IMR-90 (cell line): ENCODE measurements at regions not wholly inside any gene's neighbourhood (a gene's known extent, or its start where the extent isn't known, plus 50 kb on each side); places are given as distances from the start of the nearest gene placed in this dataset.

Source experiments
- ATAC-seq: fragments of 200-7000 bp; cut with Tn5 transposase; 2 replicates; pipeline ENCODE4 v1.9.1; 2020; ENCODE audit warnings: low read depth, mild to moderate bottlenecking, moderate library complexity
- BruUV-seq: library from RNA; stranded (reverse); fragments of 400-500 nt; replicated peaks from 2 replicates; lab custom pipeline; 2021; lab: Mats Ljungman, UMichigan
- CTCF ChIA-PET: fragments of 300-600 bp; formaldehyde crosslinking; extraction: SDS; loops from one replicate; lab custom pipeline; 2021; ENCODE audit warnings: antibody characterized with exemption; lab: Yijun Ruan, JAX
- POLR2A ChIA-PET: fragments of 300-600 bp; sonication (Branson Sonifier 250); formaldehyde crosslinking; loops from one replicate; lab custom pipeline; 2022; ENCODE audit warnings: antibody characterized with exemption; ENCODE audit not compliant: unreplicated experiment; lab: Charles Lee
- DNase-seq: peaks from one replicate; pipeline ENCODE4 v3.0.0; 2013
- H2AFZ ChIP-seq: replicated peaks from 2 replicates; pipeline ENCODE3; 2013; ENCODE audit warnings: low read length, mild to moderate bottlenecking; ENCODE audit not compliant: poor library complexity
- H2AK5ac ChIP-seq: 2 replicates; pipeline ENCODE4 v1.6.1; 2013; ENCODE audit warnings: low read depth, low read length, inconsistent platforms
- H2AK9ac ChIP-seq: replicated peaks from 2 replicates; pipeline ENCODE3; 2013; ENCODE audit warnings: mild to moderate bottlenecking, low read depth, low read length, moderate library complexity; ENCODE audit not compliant: poor library complexity
- H2BK120ac ChIP-seq: 2 replicates; pipeline ENCODE4 v1.6.1; 2013; ENCODE audit warnings: low read depth, low read length, inconsistent platforms
- H2BK15ac ChIP-seq: 3 replicates; pipeline ENCODE4 v1.6.1; 2013; ENCODE audit warnings: low read depth, low read length, inconsistent platforms
- H2BK20ac ChIP-seq: 2 replicates; pipeline ENCODE4 v1.6.1; 2013; ENCODE audit warnings: low read depth, mild to moderate bottlenecking, inconsistent platforms, low read length, moderate library complexity
- H2BK5ac ChIP-seq: 2 replicates; pipeline ENCODE4 v1.6.1; 2013; ENCODE audit warnings: mild to moderate bottlenecking, low read depth, low read length, inconsistent platforms; ENCODE audit not compliant: poor library complexity, severe bottlenecking
- H3K14ac ChIP-seq: replicated peaks from 2 replicates; pipeline ENCODE4 v1.6.1; 2013; ENCODE audit warnings: low read depth, low read length, inconsistent platforms
- H3K18ac ChIP-seq: 2 replicates; pipeline ENCODE4 v1.6.1; 2013; ENCODE audit warnings: low read depth, low read length, control low read depth
- H3K23ac ChIP-seq: 2 replicates; pipeline ENCODE4 v1.6.1; 2013; ENCODE audit warnings: low read depth, low read length, inconsistent platforms
- H3K27ac ChIP-seq: 2 replicates; pipeline ENCODE4 v1.5.1; 2013; ENCODE audit warnings: mild to moderate bottlenecking, control low read depth, low read length; ENCODE audit not compliant: insufficient read depth
- H3K27me3 ChIP-seq: 2 replicates; pipeline ENCODE4 v1.6.1; 2013; ENCODE audit warnings: low read length; ENCODE audit not compliant: control insufficient read depth, insufficient read depth
- H3K36me3 ChIP-seq: 2 replicates; pipeline ENCODE4 v1.6.1; 2013; ENCODE audit warnings: low read length, mixed read lengths; ENCODE audit not compliant: control insufficient read depth, insufficient read depth
- H3K4ac ChIP-seq: 2 replicates; pipeline ENCODE4 v1.6.1; 2013; ENCODE audit warnings: low read depth, low read length, inconsistent platforms
- H3K4me1 ChIP-seq: 2 replicates; pipeline ENCODE4 v1.6.1; 2013; ENCODE audit warnings: low read length, mixed read lengths; ENCODE audit not compliant: control insufficient read depth, insufficient read depth
- H3K4me2 ChIP-seq: 2 replicates; pipeline ENCODE4 v1.6.1; 2013; ENCODE audit warnings: low read depth, mild to moderate bottlenecking, control low read depth, low read length, moderate library complexity
- H3K4me3 ChIP-seq: 2 replicates; pipeline ENCODE4 v1.5.1; 2013; ENCODE audit warnings: low read depth, mild to moderate bottlenecking, control low read depth, low read length, moderate library complexity; ENCODE audit not compliant: insufficient read depth
- H3K56ac ChIP-seq: 2 replicates; pipeline ENCODE4 v1.6.1; 2013; ENCODE audit warnings: low read length, inconsistent platforms; ENCODE audit not compliant: insufficient read depth; ENCODE audit errors: extremely low read depth
- H3K79me1 ChIP-seq, 2 experiments: 2 replicates each; pipeline ENCODE4 v1.6.1; 2013; ENCODE audit warnings: low read length in 2 of 2, inconsistent platforms in 1 of 2, low read depth in 1 of 2
- H3K9ac ChIP-seq: 2 replicates; pipeline ENCODE4 v1.6.1; 2013; ENCODE audit warnings: low read depth, low read length, control low read depth
- H3K9me1 ChIP-seq: 2 replicates; pipeline ENCODE4 v1.6.1; 2013; ENCODE audit warnings: low read length, inconsistent platforms; ENCODE audit not compliant: insufficient read depth
- H3K9me3 ChIP-seq: 2 replicates; pipeline ENCODE4 v1.6.1; 2013; ENCODE audit warnings: low read length; ENCODE audit not compliant: control insufficient read depth, insufficient read depth
- H4K20me1 ChIP-seq: 2 replicates; pipeline ENCODE4 v1.6.1; 2013; ENCODE audit warnings: low read length, inconsistent platforms; ENCODE audit not compliant: insufficient read depth
- H4K5ac ChIP-seq: 2 replicates; pipeline ENCODE4 v1.6.1; 2013; ENCODE audit warnings: mild to moderate bottlenecking, low read depth, low read length, control low read depth
- H4K8ac ChIP-seq, 2 experiments: 2 replicates each; pipeline ENCODE4 v1.6.1; 2013; ENCODE audit warnings: low read depth in 2 of 2, low read length in 2 of 2, control low read depth in 1 of 2, inconsistent platforms in 1 of 2
- H4K91ac ChIP-seq: 2 replicates; pipeline ENCODE4 v1.6.1; 2013; ENCODE audit warnings: low read depth, low read length, inconsistent platforms; ENCODE audit not compliant: insufficient read depth
- BHLHE40 ChIP-seq: fragments of 150-350 bp; IDR thresholded peaks from 2 replicates; pipeline ENCODE4 v1.6.1; 2016; ENCODE audit warnings: mild to moderate bottlenecking, low read depth, low read length
- CEBPB ChIP-seq: IDR thresholded peaks from 2 replicates; pipeline ENCODE4 v1.6.1; 2012; ENCODE audit warnings: low read depth, low read length, improper control_type of control experiment
- CHD1 ChIP-seq: IDR thresholded peaks from 2 replicates; pipeline ENCODE4 v1.6.1; 2012; ENCODE audit warnings: low read depth, low read length, improper control_type of control experiment
- FOS ChIP-seq: fragments of 150-350 bp; IDR thresholded peaks from 2 replicates; pipeline ENCODE4 v1.6.1; 2016; ENCODE audit warnings: low read depth, low read length
- MAFK ChIP-seq: IDR thresholded peaks from 2 replicates; pipeline ENCODE4 v1.6.1; 2012; ENCODE audit warnings: low read depth, low read length, improper control_type of control experiment
- MAZ ChIP-seq: IDR thresholded peaks from 2 replicates; pipeline ENCODE4 v1.6.1; 2012; ENCODE audit warnings: low read depth, mild to moderate bottlenecking, low read length, improper control_type of control experiment, moderate library complexity, borderline replicate concordance
- MXI1 ChIP-seq: IDR thresholded peaks from 2 replicates; pipeline ENCODE4 v1.6.1; 2012; ENCODE audit warnings: low read depth, mild to moderate bottlenecking, low read length, moderate library complexity, borderline replicate concordance
- NFE2L2 ChIP-seq: fragments of 150-350 bp; IDR thresholded peaks from 2 replicates; pipeline ENCODE4 v1.6.1; 2016; ENCODE audit warnings: low read depth, mild to moderate bottlenecking, low read length
- POLR2A ChIP-seq: IDR thresholded peaks from 2 replicates; pipeline ENCODE4 v1.6.1; 2012; ENCODE audit warnings: mild to moderate bottlenecking, low read depth, low read length
- RAD21 ChIP-seq: IDR thresholded peaks from 2 replicates; pipeline ENCODE4 v1.6.1; 2012; ENCODE audit warnings: low read length, improper control_type of control experiment
- RCOR1 ChIP-seq: IDR thresholded peaks from 2 replicates; pipeline ENCODE4 v1.6.1; 2012; ENCODE audit warnings: mild to moderate bottlenecking, low read length, improper control_type of control experiment; ENCODE audit not compliant: insufficient replicate concordance
- RFX5 ChIP-seq: IDR thresholded peaks from 2 replicates; pipeline ENCODE4 v1.8.0; 2012; ENCODE audit warnings: low read depth, mild to moderate bottlenecking, low read length, moderate library complexity
- SMC3 ChIP-seq: fragments of 150-350 bp; IDR thresholded peaks from 2 replicates; pipeline ENCODE4 v1.6.1; 2016; ENCODE audit warnings: low read depth, mild to moderate bottlenecking, antibody characterized with exemption, low read length, moderate library complexity
- WGBS, 2 experiments: methylation state at CpG; one replicate each; pipeline versions ENCODE4 v1.1.5 to v1.1.7; 2013; ENCODE audit warnings: missing lambda C conversion rate in 2 of 2; ENCODE audit not compliant: insufficient read length in 1 of 2; ENCODE audit errors: extremely low coverage in 2 of 2; 5-methylcytosine and 5-hydroxymethylcytosine counted together
- dilution Hi-C: fragments of 300-500 bp; cut with HindIII; formaldehyde crosslinking; loops from one replicate; pipeline ENCODE4 v1.14.3; 2018; ENCODE audit warnings: low sequenced_read_pairs; ENCODE audit not compliant: unreplicated experiment
- in situ Hi-C: fragments of 300-500 bp; cut with MboI; formaldehyde crosslinking; loops from 3 replicates; pipeline ENCODE4 v1.14.3; 2019; ENCODE audit warnings: low sequenced_read_pairs, inconsistent platforms, mixed read lengths
- intact Hi-C: fragments of 100-400 bp; cut with micrococcal nuclease; formaldehyde crosslinking; loops from 2 replicates; pipeline ENCODE4 v1.10.0; 2022
- TF ChIP-seq, protein P1 (sequence below): fragments of 150-350 bp; IDR thresholded peaks from 2 replicates; pipeline ENCODE4 v1.6.1; 2017; ENCODE audit warnings: mild to moderate bottlenecking, antibody characterized with exemption, low read length, low read depth
- TF ChIP-seq, protein P2 (sequence below): conservative IDR thresholded peaks from 2 replicates; pipeline ENCODE4 v1.5.1; 2012; ENCODE audit warnings: mild to moderate bottlenecking, low read depth, low read length, improper control_type of control experiment
- TF ChIP-seq, protein P3 (sequence below): fragments of 150-350 bp; IDR thresholded peaks from 2 replicates; pipeline ENCODE4 v1.6.1; 2016; ENCODE audit warnings: low read depth, mild to moderate bottlenecking, low read length, moderate library complexity, borderline replicate concordance

DNA sequence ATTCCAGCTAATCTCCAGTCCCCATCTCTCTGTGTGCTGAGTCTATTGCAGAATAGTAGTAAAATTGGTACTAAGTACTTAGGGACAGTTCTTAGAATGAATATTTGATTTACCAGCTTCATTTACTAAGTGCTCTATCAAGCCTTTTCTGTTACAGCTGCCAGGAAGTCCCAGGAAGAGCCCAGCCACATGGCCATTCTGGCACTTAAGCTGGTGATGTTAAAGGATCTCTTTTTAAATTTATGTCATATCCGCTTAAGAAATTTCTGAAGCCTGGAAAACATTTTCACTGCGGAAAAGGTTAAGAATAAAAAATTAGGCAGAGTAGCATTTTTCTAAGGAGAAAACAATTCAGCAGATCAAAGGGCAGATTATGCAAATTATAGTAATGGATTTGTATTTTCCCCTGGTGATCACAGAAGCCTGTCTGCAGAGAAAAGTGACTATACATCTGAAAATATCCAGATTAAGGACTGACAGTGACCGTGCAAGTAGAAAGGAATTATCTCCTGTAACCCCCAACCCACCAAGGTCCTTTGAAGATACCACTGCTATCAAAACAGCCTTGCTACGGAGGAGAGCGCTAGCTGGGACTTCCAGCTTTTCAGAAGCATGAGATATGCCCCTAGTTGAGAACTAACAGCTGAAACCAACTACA lies 260.8 kb downstream of the SH3BP4 start:
- H3K18ac ChIP-seq = no peak overlapping the region
- H4K5ac ChIP-seq = no peak overlapping the region
- ChIA-PET CTCF (no interaction called here), POLR2A (no interaction called here)
- H3K36me3 ChIP-seq = no peaks in the 10 kb centered on the region
- WGBS, 2 experiments = 17% methylated on average over 1 of the region's 5 CpGs; no CpG with 5 or more reads in 1 of the 2 experiments
- H2BK5ac ChIP-seq = no peak overlapping the region
- in situ Hi-C loops (no loop called here), intact Hi-C loops (no loop called here), dilution Hi-C loops (no loop called here)
- H2BK15ac ChIP-seq = no peak overlapping the region
- H3K27me3 ChIP-seq = peaks cover 37% of the 10 kb centered on the region
- no peak overlapping the region for H3K4me3 ChIP-seq
- no peak overlapping the region for H3K4ac ChIP-seq
- no peak overlapping the region for H4K8ac ChIP-seq
- no peak overlapping the region for H2BK20ac ChIP-seq
- H3K27ac ChIP-seq = no peak overlapping the region
- H3K9me3 ChIP-seq = no peaks in the 10 kb centered on the region
- no peak overlapping the region for H2AFZ ChIP-seq
- no peaks in the 10 kb centered on the region for H4K20me1 ChIP-seq
- H3K9ac ChIP-seq = no peak overlapping the region
- no peak overlapping the region for H3K56ac ChIP-seq
- H3K4me2 ChIP-seq = no peak overlapping the region
- no peak overlapping the region for H3K14ac ChIP-seq
- ATAC-seq (no peak), DNase-seq (no peak)
- no peak overlapping the region for H2AK9ac ChIP-seq
- no peak overlapping the region for H2BK120ac ChIP-seq
- no peak overlapping the region for H2AK5ac ChIP-seq
- BruUV-seq = no TSS peak
- TF ChIP-seq CHD1 = no peak
- TF ChIP-seq RCOR1 = no peak
- TF ChIP-seq, protein P1, sequence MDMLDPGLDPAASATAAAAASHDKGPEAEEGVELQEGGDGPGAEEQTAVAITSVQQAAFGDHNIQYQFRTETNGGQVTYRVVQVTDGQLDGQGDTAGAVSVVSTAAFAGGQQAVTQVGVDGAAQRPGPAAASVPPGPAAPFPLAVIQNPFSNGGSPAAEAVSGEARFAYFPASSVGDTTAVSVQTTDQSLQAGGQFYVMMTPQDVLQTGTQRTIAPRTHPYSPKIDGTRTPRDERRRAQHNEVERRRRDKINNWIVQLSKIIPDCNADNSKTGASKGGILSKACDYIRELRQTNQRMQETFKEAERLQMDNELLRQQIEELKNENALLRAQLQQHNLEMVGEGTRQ = no peak
- no peak for TF ChIP-seq NFE2L2
- TF ChIP-seq, protein P2, sequence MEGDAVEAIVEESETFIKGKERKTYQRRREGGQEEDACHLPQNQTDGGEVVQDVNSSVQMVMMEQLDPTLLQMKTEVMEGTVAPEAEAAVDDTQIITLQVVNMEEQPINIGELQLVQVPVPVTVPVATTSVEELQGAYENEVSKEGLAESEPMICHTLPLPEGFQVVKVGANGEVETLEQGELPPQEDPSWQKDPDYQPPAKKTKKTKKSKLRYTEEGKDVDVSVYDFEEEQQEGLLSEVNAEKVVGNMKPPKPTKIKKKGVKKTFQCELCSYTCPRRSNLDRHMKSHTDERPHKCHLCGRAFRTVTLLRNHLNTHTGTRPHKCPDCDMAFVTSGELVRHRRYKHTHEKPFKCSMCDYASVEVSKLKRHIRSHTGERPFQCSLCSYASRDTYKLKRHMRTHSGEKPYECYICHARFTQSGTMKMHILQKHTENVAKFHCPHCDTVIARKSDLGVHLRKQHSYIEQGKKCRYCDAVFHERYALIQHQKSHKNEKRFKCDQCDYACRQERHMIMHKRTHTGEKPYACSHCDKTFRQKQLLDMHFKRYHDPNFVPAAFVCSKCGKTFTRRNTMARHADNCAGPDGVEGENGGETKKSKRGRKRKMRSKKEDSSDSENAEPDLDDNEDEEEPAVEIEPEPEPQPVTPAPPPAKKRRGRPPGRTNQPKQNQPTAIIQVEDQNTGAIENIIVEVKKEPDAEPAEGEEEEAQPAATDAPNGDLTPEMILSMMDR = no peak
- TF ChIP-seq MXI1 = no peak
- TF ChIP-seq RFX5 = no peak
- no peak for TF ChIP-seq RAD21
- TF ChIP-seq, protein P3, sequence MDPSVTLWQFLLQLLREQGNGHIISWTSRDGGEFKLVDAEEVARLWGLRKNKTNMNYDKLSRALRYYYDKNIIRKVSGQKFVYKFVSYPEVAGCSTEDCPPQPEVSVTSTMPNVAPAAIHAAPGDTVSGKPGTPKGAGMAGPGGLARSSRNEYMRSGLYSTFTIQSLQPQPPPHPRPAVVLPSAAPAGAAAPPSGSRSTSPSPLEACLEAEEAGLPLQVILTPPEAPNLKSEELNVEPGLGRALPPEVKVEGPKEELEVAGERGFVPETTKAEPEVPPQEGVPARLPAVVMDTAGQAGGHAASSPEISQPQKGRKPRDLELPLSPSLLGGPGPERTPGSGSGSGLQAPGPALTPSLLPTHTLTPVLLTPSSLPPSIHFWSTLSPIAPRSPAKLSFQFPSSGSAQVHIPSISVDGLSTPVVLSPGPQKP = no peak
- no peak for TF ChIP-seq POLR2A
- no peak for TF ChIP-seq SMC3
- no peak for TF ChIP-seq CEBPB
- TF ChIP-seq FOS = no peak
- no peak for TF ChIP-seq MAZ
- TF ChIP-seq MAFK = no peak
- TF ChIP-seq BHLHE40 = no peak
- no peaks in the 10 kb centered on the region for H3K4me1 ChIP-seq
- no peak overlapping the region for H4K91ac ChIP-seq
- H3K79me1 ChIP-seq = no peaks in the 10 kb centered on the region
- no peaks in the 10 kb centered on the region for H3K9me1 ChIP-seq
- no peak overlapping the region for H3K23ac ChIP-seq
